ENCODE measurements at regions not wholly inside any gene's neighbourhood (a gene's known extent, or its start where the extent isn't known, plus 50 kb on each side); places are given as distances from the start of the nearest gene placed in this dataset.

DNA sequence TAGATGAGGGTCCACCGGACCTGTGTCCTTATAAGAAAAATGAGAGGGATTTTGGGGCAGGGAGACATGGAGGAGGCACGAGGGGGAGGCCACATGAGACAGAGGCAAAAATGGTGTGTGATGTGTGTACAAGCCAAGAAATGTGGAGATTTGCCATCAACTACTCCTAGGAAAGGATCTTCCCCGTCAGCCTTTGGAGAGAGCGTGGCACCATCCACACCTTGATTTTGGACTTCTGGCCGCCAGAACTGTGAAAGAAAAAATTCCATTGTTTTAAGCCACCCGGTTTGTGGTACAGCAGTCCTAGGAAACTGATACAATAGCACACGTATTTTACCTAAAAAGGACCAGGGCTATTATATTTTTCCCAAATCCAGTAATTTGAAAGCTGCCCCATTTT, 829.0 kb upstream of the SALL3 start:
- DNase-seq (ENCODE audit: low read depth): no peak

DNA sequence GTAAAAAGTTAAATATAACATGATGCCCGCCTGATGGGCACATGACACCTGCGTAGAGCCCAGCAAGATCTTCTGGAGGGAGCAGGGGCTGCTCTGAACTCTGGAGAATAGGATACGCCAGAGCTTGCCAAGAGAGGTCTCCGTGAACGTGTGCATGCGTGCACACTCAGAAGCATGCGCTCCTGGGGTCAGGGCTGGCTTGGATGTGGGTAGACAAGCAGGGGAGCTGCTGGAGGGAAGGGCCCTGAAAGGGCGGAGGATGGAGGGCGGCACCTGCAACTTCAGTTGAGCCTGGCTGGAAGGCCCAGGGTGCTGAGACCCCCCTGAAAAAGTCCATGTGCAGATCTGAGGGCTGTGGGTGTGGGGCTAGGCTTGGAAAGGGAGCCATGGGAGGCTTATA, 828.4 kb upstream of the SALL3 start:
- no peak for DNase-seq (ENCODE audit: low read depth)

DNA sequence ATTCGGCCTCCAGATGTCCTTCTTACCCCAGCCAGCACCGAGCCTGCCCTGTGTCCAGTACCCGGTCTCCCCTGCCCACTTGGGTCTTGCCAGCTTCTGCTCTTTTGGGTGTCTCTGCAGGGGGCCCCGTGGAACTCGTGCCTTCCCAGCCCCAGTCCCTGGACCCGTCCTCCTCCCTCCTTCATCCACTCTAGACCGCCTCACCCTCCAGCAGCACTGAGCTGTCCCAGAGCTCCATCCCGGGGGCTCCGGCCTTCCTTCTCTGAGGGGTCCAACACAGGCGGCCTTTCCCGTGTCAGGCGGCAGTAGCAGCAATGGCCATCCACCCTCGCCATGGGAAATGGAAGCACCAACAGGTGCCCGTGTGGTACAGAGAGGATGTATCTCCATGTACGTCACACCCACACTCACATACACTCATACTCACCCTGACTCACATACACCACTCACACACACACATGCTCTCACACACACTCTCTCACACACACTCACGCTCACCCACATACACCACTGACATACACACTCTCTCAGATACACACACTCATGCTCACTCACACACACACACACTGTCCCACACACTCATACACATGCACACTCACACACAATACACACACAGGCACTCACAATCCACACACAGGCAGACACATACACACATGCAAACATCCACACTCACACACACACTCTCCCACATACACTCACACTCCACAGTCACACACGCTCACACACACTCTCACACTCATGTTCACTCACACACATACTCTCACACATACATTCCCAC, 827.5 kb upstream of the SALL3 start:
- DNase-seq (ENCODE audit: low read depth): no peak

DNA sequence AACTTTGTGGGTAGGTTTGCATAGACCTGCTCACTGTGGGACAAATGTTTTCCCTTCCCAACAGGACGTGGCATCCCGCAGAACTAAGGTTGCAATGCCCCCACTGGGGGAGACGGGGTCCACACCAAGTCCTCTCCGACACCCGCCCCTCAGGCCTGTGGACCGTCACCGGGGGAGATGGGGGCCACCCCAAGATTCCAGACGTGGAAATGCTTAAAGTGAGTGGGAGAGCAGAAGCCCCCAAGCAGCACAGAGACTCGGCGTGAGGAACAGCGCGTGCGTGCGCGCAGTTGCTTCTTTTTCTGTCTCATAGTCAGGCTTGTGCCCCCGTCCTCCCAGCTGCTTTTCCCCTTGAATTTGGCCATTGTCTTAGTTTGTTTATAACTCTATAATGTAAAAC, 826.3 kb upstream of the SALL3 start:
- no peak for DNase-seq (ENCODE audit: low read depth)

DNA sequence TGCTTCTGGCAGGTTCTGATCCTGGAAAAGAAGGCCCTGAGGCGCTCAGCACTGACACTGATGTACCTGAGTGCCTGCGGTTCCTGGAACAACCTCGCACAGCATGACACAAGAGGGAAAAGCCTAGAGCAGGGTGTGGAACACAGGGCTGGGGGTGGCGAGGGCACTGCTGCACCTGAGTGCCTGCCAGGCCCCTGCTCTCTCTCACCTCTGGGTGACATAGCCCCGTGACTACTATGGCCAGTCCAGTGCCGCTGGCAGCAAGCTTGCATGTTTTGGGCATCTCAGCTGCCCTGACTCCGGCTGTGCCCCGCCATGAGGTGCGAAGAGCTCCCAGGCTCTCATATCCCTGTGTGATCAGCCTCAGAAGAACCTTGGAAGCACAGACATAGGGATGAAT, 825.2 kb upstream of the SALL3 start:
- no peak for DNase-seq (ENCODE audit: low read depth)

DNA sequence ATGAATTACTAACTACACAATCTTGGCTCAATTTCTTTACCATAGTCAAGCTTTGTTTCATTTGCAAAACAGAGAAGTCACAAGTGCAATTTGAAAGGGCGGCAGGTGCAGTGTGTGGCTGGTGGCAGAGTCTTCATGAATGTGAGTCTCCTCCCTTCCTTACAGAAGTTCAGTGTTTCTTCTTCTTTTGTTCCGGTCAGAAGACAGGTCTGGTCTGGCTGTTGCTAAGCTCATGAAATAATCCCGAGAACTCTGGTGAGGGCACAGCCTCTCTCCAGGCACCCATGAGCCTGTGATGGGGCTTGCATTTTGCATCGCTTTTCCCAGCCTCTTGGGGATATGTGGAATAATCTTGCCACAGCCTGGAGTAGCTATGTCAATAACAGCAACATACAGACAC, 824.8 kb upstream of the SALL3 start:
- DNase-seq (ENCODE audit: low read depth): no peak

DNA sequence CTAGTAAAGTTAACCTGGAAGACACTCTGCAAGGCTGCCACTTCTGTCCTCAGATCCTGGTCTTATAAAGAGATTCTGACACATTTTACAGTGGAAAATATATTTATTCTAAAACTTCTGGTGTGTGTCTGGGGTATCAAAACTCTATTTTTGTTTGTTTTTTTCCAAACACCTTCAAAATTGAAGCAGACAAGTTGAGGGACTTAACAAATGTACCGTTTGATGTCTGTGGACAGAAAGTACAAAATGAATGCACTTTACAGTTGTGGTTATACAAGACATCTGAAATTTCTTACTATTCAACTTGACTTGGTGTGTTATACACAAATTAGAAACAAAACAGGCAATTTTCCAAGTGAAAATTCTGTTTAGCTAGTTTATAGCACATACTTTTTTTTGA, 823.2 kb upstream of the SALL3 start:
- DNase-seq (ENCODE audit: low read depth): no peak

DNA sequence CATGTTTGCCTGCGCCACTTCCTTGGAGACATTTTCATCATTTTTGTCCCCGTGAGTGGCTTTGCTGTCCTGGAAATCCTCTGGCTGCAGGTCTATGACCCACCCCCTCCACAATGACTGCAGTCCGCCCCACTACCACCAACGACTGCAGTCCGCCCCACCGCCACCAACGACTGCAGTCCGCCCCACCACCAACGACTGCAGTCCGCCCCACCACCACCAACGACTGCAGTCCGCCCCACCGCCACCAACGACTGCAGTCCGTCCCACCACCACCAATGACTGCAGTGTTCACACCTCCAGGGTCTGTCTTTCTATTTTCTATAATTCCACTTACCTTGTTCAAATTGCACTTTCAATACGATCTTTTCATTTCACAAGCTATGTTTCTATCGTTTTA, 820.7 kb upstream of the SALL3 start:
- no peak for DNase-seq (ENCODE audit: low read depth)

DNA sequence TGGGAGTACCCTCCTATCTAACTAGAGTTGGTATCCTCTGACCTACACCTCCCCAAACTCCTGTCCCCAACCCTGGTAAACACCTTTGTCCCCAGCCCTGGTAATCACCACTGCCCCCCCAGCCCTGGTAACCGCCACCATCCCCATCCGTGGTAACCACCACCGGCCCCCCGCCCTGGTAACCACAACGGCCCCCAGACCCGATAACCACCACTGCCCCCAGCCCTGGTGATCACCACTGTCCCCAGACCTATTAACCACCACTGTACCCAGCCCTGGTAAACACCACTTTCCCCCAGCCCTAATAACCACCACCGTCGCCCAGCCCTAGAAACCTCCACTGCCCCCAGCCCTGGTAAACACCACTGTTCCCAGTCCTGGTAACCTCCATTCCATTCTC, 820.2 kb upstream of the SALL3 start:
- no peak for DNase-seq (ENCODE audit: low read depth)

DNA sequence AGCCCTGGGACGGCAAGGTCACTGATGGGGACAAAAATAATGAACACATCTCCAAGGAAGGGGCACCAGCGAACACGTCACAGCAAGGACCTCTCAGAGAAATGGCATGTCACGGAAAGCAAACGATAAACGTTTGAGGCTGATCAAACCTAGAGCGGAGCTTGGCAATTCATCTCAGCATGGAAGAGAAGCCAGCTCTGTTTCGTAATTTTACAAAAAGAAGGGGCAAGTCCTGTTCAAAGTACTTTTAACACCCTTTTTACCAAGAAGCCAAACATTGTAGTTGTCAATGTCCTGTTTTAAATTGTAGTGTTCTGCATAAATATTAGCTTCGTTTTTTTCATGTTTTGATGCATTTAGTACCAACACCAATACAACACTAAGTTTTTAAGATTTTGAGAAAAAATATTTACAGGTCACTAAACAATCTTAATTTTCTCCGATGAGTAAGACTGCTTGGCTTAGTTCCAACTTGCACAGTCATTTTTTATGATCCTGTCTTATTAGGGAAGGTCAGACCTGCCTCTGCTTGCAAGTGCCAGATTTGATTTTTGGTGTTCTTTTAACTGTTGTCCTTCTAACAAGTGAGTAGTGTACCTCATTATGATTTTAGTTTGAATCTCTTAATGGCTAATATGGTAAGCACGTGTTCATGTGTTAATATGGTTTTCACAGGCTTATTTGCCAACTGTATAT, 818.5 kb upstream of the SALL3 start:
- no peak for DNase-seq (ENCODE audit: low read depth)

DNA sequence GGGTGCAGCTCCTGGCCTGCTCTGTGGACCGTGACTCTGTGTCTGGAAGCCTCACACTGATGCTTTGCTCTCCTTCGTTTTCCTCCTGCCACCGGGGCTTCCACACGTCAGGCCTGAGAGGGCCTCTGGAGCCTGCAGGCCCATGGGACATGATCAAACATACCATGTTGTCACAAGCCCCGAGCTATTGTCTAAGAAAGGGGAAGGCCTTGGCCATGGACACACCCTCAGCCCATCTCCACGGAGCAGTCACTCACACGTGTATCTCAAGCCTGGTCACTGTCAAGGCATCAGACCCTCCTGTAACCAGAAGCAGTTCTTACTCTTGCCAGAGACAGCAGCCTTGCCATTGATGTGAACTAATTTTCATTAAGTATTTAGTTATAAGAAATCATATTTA, 814.1 kb upstream of the SALL3 start:
- DNase-seq (ENCODE audit: low read depth): no peak

DNA sequence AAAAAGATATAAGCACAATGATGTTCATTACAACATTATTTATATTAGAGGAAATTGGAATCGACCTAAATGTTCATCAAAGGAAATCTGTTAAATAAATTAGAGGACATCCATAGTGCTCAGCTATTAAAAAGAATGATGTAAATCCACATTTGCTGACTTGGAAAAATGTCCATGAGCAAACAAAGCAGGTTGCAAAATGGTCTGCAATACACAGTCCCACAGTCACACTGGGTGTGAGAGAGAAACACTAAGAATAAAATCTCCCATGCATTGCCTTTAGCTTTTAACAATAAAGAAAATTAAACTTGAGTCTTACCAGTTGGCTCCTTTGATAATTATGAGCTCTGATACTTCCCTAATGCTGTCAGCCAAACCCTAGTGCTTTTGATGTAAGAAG, 811.1 kb upstream of the SALL3 start:
- no peak for DNase-seq (ENCODE audit: low read depth)

DNA sequence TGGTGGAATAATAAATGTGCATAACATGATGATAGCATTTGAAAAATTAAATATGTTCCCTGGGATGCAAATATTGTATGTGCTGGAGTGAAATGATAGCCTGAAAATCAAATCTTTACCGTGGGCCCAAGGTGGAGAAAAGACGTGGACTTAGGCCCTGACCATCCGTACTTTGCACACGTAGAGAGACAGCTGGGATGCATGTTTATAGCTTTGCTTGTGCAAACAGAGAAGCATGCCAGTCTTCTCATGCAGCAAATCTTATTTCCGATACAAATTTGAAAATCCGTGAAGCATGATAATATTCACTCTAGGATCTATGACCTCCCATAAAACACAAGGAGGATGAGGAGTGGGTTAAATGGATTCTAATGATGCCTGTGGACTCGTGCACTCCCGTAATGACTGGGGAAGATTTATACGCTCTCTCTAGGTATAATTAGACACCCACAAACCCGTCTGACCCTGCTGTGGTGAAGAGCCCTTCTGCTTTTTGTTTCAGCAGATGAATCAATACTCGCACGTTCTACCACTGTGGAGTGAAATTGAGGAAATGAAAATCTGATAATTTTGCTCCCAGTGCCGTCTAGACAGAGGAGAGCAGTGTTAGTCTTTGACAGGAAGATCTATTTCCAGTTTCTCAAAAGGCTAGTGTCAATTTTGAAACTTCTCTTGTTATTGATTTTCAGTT, 810.3 kb upstream of the SALL3 start:
- DNase-seq (ENCODE audit: low read depth): no peak

DNA sequence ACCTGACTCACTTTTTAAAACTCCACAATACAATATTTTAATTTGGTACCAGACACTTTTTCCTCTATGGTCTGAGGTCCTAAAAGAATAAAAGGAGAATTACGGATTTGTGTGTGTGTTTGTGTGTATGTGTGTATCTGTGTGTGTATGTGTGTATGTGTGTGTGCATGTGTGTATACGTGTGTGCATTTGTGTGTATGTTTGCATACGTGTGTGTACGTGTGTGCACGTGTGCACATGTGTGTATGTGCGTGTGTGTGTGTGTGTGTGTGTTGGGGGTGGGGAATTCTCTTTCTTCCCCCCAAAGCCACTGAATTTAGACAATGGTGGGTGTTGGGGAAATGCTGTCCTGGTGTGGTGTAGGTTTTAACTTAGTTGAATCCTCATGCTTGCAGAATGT, 807.7 kb upstream of the SALL3 start:
- DNase-seq (ENCODE audit: low read depth): no peak

DNA sequence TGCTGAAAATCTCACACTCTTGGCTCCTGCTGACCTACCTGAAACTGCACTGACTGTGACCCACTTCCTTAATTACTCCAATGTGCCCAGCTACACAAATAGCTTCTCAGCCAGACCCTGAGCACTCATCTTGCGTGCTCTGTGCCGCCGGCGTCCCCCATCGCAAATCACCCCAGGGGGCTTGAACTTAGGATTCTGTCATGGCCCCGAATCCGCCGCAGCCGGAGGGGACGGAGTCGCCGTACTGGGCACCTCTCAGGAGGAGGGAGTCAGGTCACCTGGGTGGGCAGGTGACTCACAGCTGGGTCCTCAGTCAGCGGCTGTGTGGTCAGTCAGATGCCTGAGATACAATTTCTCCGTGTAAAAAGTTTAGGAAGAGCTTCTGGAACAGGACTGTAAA, 804.9 kb upstream of the SALL3 start:
- no peak for DNase-seq (ENCODE audit: low read depth)

DNA sequence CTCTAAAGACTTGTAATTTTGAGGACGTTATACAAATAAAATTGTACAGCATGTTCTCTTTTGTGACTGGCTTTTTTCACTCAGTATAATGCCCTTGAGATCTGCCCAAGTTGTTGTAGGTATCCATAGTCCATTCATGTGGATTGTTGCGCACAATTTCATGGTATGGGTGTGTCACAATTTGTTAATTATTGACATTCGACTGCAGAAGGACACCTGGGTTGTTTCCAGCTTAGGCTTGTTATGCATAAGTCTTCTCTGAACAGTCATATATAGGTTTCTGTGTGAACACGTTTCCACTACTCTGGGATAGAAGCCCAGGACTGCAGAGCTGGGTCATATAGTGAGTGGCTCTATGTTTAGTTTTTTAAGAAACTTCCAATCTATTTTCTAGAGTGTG, 800.8 kb upstream of the SALL3 start:
- no peak for DNase-seq (ENCODE audit: low read depth)

DNA sequence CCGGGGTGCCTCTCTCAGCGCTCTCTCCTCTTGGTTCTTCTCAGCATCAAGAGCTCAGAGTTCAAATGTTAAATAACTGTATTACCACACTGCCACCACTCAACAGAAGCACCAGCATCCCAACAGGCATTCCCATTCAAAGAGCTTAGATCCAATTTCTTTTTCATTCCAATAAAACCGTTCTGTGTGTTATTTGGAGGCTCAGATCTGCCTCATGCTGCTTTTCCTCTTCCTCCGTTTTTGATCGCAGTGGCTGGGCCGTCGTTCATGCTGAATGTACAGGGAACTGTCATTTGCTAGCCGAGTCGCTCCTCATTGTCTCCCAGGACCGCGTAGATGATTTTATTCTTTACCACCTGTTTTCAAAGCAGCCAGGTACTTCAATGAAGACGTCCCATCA, 798.9 kb upstream of the SALL3 start:
- no peak for DNase-seq (ENCODE audit: low read depth)

DNA sequence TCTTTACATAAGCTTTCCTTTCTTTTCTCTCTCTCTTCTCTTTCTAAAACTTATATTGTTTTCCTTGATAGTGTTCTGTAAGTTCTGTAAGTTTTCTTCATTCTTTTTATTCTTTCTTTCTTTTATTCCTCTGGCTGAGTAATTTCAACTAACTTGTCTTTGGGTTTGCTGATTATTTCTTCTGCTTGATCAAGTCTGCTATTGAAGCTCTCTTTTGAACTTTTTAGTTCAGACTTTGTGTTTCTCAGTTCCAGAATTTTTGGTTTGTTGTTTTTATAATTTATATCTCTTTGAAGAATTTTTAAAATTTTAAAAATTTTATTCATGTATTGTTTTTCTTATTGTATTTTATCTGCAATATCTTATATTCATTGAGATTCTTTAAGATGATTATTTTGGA, 795.8 kb upstream of the SALL3 start:
- DNase-seq (ENCODE audit: low read depth): no peak

DNA sequence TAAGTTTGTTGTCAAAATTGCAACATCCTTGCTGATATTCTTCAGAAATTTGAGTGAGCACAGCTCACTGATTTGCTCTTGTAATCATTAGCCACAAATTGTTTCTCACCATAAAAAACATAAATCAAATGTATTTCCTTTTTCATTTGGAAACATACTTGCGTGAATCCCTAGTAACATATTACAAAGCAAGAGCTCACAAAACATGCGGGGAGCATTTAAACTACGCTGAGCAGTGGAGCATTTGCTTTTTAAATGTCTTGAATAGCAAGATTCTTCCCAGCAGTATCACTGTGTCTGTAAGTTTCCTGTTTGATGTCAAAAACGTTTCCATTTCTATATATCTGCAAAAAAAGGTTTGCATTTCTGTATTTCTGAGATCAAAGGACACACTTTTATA, 788.3 kb upstream of the SALL3 start:
- DNase-seq (ENCODE audit: low read depth): no peak

DNA sequence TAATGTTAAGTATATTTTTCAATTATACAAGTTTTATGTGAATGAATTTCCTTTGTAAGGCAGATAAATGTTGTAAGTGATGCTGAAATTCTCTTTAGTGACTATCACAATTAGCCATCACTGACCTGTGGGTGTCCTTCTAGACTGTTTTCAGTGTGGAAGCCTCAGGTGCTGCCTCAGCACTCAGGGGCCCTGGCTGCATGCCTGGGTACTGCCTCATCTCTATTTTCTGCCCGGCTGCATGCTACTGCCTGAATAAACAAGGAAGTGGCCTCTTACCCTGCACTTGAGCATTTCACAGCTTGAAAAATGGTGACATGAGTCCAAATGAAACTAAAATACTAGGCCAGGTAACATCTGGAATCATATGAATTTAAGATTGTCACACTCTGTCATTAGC, 787.6 kb upstream of the SALL3 start:
- no peak for DNase-seq (ENCODE audit: low read depth)

DNA sequence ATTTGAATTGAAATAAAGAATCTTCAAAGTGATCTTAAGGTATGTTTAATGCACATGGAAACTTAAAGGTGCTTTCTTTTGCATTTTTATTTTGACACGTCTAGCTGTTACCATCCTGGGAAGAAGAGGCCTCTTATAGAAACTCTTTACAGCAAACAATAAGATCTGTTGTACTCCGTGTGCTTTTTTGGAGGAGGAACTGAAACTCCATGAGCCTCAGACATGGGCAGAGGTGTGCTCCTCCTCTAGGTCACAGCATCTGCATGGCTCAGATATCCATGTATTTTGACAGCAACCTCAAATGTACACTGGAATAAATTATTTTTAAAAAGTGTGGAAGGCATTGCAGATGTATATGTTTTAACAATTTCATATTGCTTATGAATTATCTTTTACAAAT, 783.3 kb upstream of the SALL3 start:
- no peak for DNase-seq (ENCODE audit: low read depth)

DNA sequence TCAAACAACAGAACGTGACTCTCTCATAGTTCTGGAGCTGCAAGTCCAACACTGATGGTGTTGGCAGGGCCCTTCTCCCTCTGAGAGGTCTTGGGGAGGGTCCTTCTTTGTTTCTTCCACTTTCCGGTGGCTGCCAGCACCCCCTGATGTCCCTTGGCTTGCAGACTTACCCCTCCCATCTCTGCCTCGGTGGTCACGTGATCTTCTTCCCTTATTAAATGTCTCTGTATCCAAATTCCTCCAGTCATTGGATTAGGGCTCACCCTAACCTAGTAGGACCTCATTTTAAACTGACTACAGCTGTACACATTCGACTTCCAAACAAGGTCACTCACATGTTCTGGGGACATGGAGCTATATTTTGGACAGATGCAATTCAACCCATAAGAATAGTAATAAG, 780.6 kb upstream of the SALL3 start:
- DNase-seq (ENCODE audit: low read depth): no peak

DNA sequence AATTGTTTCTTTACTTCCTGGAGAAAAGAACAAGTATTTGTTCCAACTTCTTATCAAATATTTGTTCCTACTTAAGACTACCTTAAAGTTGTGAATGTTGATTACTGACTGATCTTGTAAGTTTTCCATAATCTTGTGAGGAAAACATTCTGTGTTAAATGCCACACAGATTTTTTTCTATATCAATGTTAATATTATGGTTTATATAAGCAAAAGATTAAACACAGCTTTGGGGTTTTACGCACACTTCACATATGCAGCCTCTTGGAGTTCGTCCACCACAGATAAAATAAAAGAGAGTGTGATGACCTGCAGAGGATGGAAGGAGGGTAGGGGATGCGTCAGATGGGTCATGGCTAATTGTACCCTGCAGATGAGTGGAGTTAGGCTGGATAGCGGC, 780.0 kb upstream of the SALL3 start:
- DNase-seq (ENCODE audit: low read depth): no peak

DNA sequence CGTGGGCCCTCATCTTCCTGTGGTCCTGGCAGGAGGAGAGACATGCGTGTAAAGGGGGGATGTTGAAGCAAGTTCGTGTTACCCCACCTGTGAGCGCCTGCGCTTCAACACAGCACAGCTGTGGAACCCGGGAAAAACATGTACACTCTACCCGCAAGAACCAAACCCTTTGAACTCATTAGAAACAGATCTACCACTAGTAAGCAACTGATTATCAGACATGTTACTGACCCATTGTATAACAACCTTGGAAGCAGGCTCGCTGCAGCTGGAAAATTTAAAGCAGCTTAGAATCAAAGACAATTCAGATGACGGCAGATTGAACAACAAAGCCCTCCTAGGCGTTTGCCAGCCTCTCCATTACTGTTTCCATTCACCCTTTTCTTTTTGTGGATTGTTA, 771.7 kb upstream of the SALL3 start:
- no peak for DNase-seq (ENCODE audit: low read depth)
